Karpas-422 (cell line): ENCODE measurements at regions not wholly inside any gene's neighbourhood (a gene's known extent, or its start where the extent isn't known, plus 50 kb on each side); places are given as distances from the start of the nearest gene placed in this dataset.

Experiments used
- DNase-seq: peaks from one replicate; pipeline ENCODE4 v3.0.0-alpha.2; 2015
- H2AFZ ChIP-seq: fragments of 200-600 bp; sonication (generic); 2 replicates; pipeline ENCODE4 v1.6.1; 2014; ENCODE audit warnings: antibody characterized with exemption, low read length, mixed read lengths
- H3K27ac ChIP-seq: fragments of 200-600 bp; sonication (generic); 2 replicates; pipeline ENCODE4 v1.5.1; 2014; ENCODE audit warnings: mild to moderate bottlenecking, low read length, moderate library complexity
- H3K27me3 ChIP-seq: fragments of 200-600 bp; sonication (generic); 2 replicates; pipeline ENCODE4 v1.6.1; 2014; ENCODE audit warnings: low read length, mixed read lengths
- H3K36me3 ChIP-seq: fragments of 200-600 bp; sonication (generic); 2 replicates; pipeline ENCODE4 v1.6.1; 2014; ENCODE audit warnings: low read length, mixed read lengths; ENCODE audit not compliant: insufficient read depth
- H3K4me1 ChIP-seq: fragments of 200-600 bp; sonication (generic); 2 replicates; pipeline ENCODE4 v1.6.1; 2014; ENCODE audit warnings: mild to moderate bottlenecking, low read length, mixed read lengths
- H3K4me2 ChIP-seq: fragments of 200-600 bp; sonication (generic); 2 replicates; pipeline ENCODE4 v1.6.1; 2014; ENCODE audit warnings: low read length, low read depth, mild to moderate bottlenecking; ENCODE audit not compliant: poor library complexity, severe bottlenecking
- H3K4me3 ChIP-seq: fragments of 200-600 bp; sonication (generic); 2 replicates; pipeline ENCODE4 v1.5.1; 2014; ENCODE audit warnings: mild to moderate bottlenecking, antibody characterized with exemption, low read length, mixed read lengths
- H3K79me2 ChIP-seq: fragments of 200-600 bp; sonication (generic); 2 replicates; pipeline ENCODE4 v1.6.1; 2014; ENCODE audit warnings: mild to moderate bottlenecking, low read length, mixed read lengths
- H3K9ac ChIP-seq: fragments of 200-600 bp; sonication (generic); 2 replicates; pipeline ENCODE4 v1.6.0; 2014; ENCODE audit warnings: low read length
- H3K9me2 ChIP-seq: fragments of 200-600 bp; sonication (generic), shearing (Covaris generic); replicated peaks from 2 replicates; pipeline ENCODE4 v1.6.0; 2014; ENCODE audit warnings: mild to moderate bottlenecking, low read length, moderate library complexity; ENCODE audit not compliant: insufficient read depth
- H3K9me3 ChIP-seq: fragments of 300-700, 200-600 bp; sonication (generic); 2 replicates; pipeline ENCODE4 v1.6.1; 2014; ENCODE audit warnings: low read length, mixed read lengths
- H4K20me1 ChIP-seq: fragments of 200-600 bp; sonication (generic); 2 replicates; pipeline ENCODE4 v1.6.1; 2014; ENCODE audit warnings: mild to moderate bottlenecking, antibody characterized with exemption, low read length, low read depth; ENCODE audit not compliant: insufficient read depth

- Histone ChIP-seq H3K27ac (no peak overlapping the region), H3K4me1 (no peaks in the 10 kb centered on the region), H2AFZ (no peak overlapping the region), H3K27me3 (peaks cover 12% of the 10 kb centered on the region), H4K20me1 (no peaks in the 10 kb centered on the region), H3K9me3 (peaks cover 26% of the 10 kb centered on the region), H3K4me2 (no peak overlapping the region), H3K79me2 (no peaks in the 10 kb centered on the region), H3K9me2 (no peaks in the 10 kb centered on the region), H3K4me3 (no peak overlapping the region), H3K9ac (no peak overlapping the region), H3K36me3 (no peaks in the 10 kb centered on the region)
- DNase-seq = no peak
These were observed 616.6 kb downstream of the KCNH5 start for GRCh38 chr14:62428429-62429203.

- DNase-seq = no peak
- H3K9ac ChIP-seq = no peak overlapping the region
- no peak overlapping the region for H3K4me3 ChIP-seq
- no peak overlapping the region for H2AFZ ChIP-seq
- H4K20me1 ChIP-seq = no peaks in the 10 kb centered on the region
- H3K4me1 ChIP-seq = no peaks in the 10 kb centered on the region
- H3K9me3 ChIP-seq = peaks cover 27% of the 10 kb centered on the region
- no peak overlapping the region for H3K27ac ChIP-seq
- H3K36me3 ChIP-seq = no peaks in the 10 kb centered on the region
- H3K9me2 ChIP-seq = no peaks in the 10 kb centered on the region
- peaks cover 9% of the 10 kb centered on the region for H3K27me3 ChIP-seq
- no peaks in the 10 kb centered on the region for H3K79me2 ChIP-seq
- no peak overlapping the region for H3K4me2 ChIP-seq
These were observed 615.6 kb downstream of the KCNH5 start for GRCh38 chr14:62429683-62430082.

- Histone ChIP-seq H4K20me1 (no peaks in the 10 kb centered on the region), H3K36me3 (no peaks in the 10 kb centered on the region), H3K79me2 (no peaks in the 10 kb centered on the region), H3K4me3 (no peak overlapping the region), H3K4me2 (no peak overlapping the region), H3K27ac (no peak overlapping the region), H3K9ac (no peak overlapping the region), H3K27me3 (peaks cover 9% of the 10 kb centered on the region), H3K4me1 (no peaks in the 10 kb centered on the region), H3K9me3 (peaks cover 31% of the 10 kb centered on the region), H2AFZ (no peak overlapping the region), H3K9me2 (no peaks in the 10 kb centered on the region)
- DNase-seq = no peak
These were observed 613.8 kb downstream of the KCNH5 start for GRCh38 chr14:62431496-62431895.

GRCh38 chr14:62432955-62433354, 612.3 kb downstream of the KCNH5 start:
- Histone ChIP-seq H3K27me3 (peaks cover 9% of the 10 kb centered on the region), H3K36me3 (no peaks in the 10 kb centered on the region), H2AFZ (no peak overlapping the region), H3K9me3 (peaks cover 31% of the 10 kb centered on the region), H3K9me2 (no peaks in the 10 kb centered on the region), H3K4me1 (no peaks in the 10 kb centered on the region), H3K4me3 (no peak overlapping the region), H3K9ac (no peak overlapping the region), H3K79me2 (no peaks in the 10 kb centered on the region), H3K4me2 (no peak overlapping the region), H3K27ac (no peak overlapping the region), H4K20me1 (no peaks in the 10 kb centered on the region)
- DNase-seq = no peak

- Histone ChIP-seq H3K4me3 (no peak overlapping the region), H3K9me2 (no peaks in the 10 kb centered on the region), H3K9ac (no peak overlapping the region), H3K4me2 (no peak overlapping the region), H3K27me3 (peaks cover 7% of the 10 kb centered on the region), H3K79me2 (no peaks in the 10 kb centered on the region), H3K4me1 (no peaks in the 10 kb centered on the region), H3K9me3 (peaks cover 39% of the 10 kb centered on the region), H2AFZ (no peak overlapping the region), H3K27ac (no peak overlapping the region), H4K20me1 (no peaks in the 10 kb centered on the region), H3K36me3 (no peaks in the 10 kb centered on the region)
- DNase-seq = no peak
These were observed 609.0 kb downstream of the KCNH5 start for GRCh38 chr14:62436261-62436660.

- no peak overlapping the region for H3K9ac ChIP-seq
- H3K4me2 ChIP-seq = no peak overlapping the region
- H3K9me2 ChIP-seq = no peaks in the 10 kb centered on the region
- H3K4me1 ChIP-seq = no peaks in the 10 kb centered on the region
- H3K79me2 ChIP-seq = no peaks in the 10 kb centered on the region
- H3K27me3 ChIP-seq = peaks cover 2% of the 10 kb centered on the region; the same call in 1 of the 2 replicates
- no peak for DNase-seq
- no peak overlapping the region for H3K4me3 ChIP-seq
- no peaks in the 10 kb centered on the region for H4K20me1 ChIP-seq
- no peak overlapping the region for H2AFZ ChIP-seq
- no peak overlapping the region for H3K27ac ChIP-seq
- H3K9me3 ChIP-seq = peaks cover 16% of the 10 kb centered on the region; the same call in 1 of the 2 replicates
- H3K36me3 ChIP-seq = no peaks in the 10 kb centered on the region
These were observed 606.0 kb downstream of the KCNH5 start for GRCh38 chr14:62439210-62439609.

GRCh38 chr14:62443796-62444195, 601.5 kb downstream of the KCNH5 start:
- Histone ChIP-seq H3K27ac (no peak overlapping the region), H4K20me1 (no peaks in the 10 kb centered on the region), H3K9me3 (peaks cover 12% of the 10 kb centered on the region; the same call in 1 of the 2 replicates), H3K27me3 (peaks cover 2% of the 10 kb centered on the region; the same call in 1 of the 2 replicates), H2AFZ (no peak overlapping the region), H3K36me3 (no peaks in the 10 kb centered on the region), H3K9me2 (no peaks in the 10 kb centered on the region), H3K4me2 (no peak overlapping the region), H3K4me3 (no peak overlapping the region), H3K4me1 (no peaks in the 10 kb centered on the region), H3K79me2 (no peaks in the 10 kb centered on the region), H3K9ac (no peak overlapping the region)
- DNase-seq = no peak

GRCh38 chr14:62445570-62445969, 599.7 kb downstream of the KCNH5 start:
- no peaks in the 10 kb centered on the region for H4K20me1 ChIP-seq
- no peak overlapping the region for H2AFZ ChIP-seq
- no peaks in the 10 kb centered on the region for H3K9me3 ChIP-seq
- no peak for DNase-seq
- H3K9ac ChIP-seq = no peak overlapping the region
- no peak overlapping the region for H3K4me2 ChIP-seq
- H3K9me2 ChIP-seq = no peaks in the 10 kb centered on the region
- no peaks in the 10 kb centered on the region for H3K4me1 ChIP-seq
- no peak overlapping the region for H3K27ac ChIP-seq
- H3K36me3 ChIP-seq = no peaks in the 10 kb centered on the region
- no peak overlapping the region for H3K4me3 ChIP-seq
- H3K79me2 ChIP-seq = no peaks in the 10 kb centered on the region
- H3K27me3 ChIP-seq = peaks cover under 1% of the 10 kb centered on the region; the same call in 1 of the 2 replicates
